NCI-H2081 (cell line): ENCODE measurements at regions not wholly inside any gene's neighbourhood (a gene's known extent, or its start where the extent isn't known, plus 50 kb on each side); places are given as distances from the start of the nearest gene placed in this dataset.

ENCODE experiments used
- DNase-seq, 2 experiments: peaks; one replicate each; lab custom pipeline; 2025; lab: John Stamatoyannopoulos, UW

GRCh38 chr3:76897076-76897475 is 142.8 kb upstream of the ROBO2 start:
- DNase-seq = no peak

GRCh38 chr3:76900596-76900995 is 139.3 kb upstream of the ROBO2 start:
- no peak for DNase-seq

- no peak for DNase-seq
Measured at GRCh38 chr3:76908156-76908555, 131.7 kb upstream of the ROBO2 start.

DNA sequence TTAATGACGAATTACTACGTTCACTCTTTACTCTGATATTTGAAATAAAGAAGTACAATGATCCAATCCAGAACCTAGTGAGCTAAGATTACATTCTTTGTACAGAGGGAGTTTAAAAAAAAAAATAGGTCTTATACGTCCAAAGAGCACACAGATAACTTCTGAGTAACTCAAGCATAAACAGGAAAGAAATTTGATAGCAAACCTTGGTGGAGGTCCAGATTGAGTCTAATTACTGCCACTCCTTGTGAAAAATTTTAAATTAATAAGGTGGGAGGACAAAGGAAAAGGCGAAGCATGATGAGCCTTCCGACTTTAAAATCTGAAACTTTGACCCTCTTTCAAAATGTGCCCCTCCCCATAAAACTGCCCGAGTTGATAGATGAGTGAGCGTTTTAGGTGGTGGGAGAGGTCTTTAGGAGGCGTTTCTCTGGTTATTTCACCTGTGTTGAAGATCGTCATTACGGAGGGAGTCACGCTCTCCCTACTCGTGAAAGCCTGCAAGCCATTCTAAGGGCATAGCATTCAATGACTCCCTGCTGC is 127.0 kb upstream of the ROBO2 start:
- DNase-seq = no peak

DNA sequence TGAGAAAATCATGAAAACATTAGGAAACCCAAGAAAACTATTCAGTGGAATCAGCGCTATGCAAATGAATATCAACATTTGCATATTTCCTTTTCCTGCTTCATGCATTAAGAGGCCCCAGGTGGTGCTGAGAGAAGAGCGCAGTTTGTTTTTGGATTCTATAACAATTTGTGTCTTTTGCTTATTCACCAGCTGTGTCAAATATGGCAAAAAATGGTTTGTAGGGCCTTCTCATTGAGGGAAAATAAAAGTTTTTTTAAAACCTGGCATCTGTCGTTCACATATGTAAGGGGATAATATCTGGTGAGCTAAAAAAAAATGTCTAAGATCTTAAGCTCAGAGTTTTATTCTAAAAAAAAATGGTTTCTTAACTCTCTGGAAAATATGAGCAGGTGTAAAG is 122.5 kb upstream of the ROBO2 start:
- no peak for DNase-seq

DNA sequence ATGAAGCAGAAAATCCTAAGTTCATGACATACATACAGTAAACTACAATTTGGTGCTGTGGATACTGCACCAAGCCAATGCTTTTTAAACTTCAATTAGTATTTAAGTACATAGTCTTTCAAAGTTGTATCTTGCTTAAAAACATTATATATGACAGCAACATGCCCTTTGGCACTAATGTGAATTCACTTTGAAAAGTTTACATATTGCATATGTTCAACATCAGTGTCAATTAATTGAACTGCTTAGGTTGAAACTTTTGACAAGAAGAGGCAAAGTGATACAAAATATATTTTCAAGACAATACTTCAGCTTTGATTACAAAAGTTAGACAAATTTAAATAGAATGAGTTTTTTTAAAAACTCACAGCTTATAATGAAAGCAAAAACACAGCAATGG is 119.4 kb upstream of the ROBO2 start:
- no peak for DNase-seq

DNA sequence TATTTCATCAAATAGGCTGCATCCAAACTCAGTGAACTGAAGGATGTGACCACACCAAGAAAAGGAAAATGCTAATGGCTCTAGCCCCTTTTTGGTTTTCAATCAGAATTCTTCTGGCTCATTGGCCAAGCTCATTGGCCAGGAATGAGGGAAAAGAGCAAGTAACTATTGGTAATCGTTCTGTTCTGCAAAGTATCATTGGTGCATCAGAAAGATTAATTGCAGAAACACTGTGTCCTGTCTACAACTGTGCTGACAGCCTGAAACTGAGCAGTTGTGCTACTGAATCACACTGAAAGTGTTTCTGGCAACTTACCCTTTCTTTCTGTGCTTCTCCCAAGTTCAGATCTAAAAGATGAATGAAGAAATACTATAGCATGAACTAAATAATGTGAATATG is 116.4 kb upstream of the ROBO2 start:
- no peak for DNase-seq

DNA sequence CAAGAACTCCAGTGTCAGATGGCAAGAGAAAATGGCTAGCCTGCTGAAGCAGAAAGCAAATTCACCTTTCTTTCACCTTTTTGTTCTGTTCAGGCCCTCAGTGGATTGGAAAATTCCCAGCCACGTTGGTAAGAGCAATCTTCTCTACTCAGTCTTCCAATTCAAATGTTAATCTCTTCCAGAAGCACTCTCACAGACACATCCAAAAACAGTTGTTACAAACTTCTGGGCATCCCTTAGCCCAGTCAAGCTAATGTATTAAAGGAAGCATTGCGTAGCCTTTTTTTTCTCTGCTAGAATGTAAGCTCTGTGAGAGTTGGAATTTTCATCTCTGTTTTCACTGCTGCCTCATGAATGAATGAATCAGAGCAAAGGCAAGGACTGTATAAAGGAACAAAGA is 109.2 kb upstream of the ROBO2 start:
- DNase-seq = no peak

- no peak for DNase-seq
Measured at GRCh38 chr3:76933245-76933644, 106.7 kb upstream of the ROBO2 start.

DNA sequence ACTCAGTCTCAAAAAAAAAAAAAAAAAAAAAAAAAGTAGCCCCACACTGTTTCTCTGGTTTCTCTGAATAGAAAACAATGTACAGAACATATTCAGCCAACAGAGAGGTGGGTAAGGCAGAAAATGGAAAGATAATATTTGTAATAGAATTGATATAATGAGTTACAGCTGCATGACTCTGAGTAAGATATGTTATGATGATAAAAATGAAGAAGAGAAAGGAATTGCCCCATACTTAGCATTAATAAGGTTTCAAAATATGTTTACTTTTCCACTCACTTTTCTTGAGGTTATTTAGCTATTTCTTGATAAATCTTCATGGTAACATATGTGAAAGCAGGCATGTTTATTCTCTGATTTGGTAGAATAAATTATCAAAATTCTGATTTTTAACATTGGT is 100.9 kb upstream of the ROBO2 start:
- no peak for DNase-seq

DNA sequence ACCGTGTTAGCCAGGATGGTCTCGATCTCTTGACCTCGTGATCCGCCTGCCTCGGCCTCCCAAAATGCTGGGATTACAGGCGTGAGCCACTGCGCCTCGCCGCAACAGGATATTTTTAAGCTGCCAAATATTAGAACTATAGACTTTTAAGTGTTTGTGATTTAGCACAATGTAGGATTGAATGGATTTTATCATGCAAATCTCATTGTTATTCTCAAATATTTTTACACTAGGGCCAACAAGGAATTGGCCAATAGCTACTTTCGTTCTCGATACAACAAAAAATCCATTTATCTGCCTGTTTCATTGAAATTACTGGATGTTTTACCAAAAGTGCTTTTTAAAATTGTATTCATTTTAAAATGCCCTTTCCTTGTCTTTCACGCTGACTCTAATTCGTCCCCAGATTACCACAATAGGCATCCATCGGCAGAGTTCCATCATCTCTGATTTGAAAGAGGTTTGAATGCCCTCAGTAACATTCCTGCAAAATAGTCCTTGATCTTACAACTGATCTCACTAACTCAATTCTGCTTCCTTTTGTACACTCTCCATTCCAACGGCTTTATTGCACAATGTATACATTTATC is 99.6 kb upstream of the ROBO2 start:
- DNase-seq = no peak

GRCh38 chr3:76941376-76941775 is 98.5 kb upstream of the ROBO2 start:
- no peak for DNase-seq

- no peak for DNase-seq
Measured at GRCh38 chr3:76942101-76942500, 97.8 kb upstream of the ROBO2 start.

- DNase-seq = no peak
Measured at GRCh38 chr3:76943058-76943457, 96.8 kb upstream of the ROBO2 start.

DNA sequence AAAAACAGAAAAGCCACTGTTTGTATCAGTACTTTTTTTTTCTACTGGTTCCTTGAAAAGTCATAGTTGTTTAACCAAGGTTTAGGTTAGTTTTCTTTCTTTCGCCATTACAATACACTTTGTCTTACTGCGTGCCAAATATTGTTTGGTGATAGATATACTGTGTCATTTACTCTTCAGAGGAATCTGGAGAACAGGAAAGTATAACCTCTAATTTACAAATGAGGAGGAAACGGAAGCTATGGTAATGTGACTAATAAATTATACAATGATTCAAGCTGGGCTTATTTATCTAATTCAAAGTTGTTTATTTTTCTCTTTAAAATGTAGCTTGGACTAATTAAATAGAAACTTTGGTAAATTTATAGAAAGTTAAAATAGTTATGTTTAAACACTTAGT is 96.2 kb upstream of the ROBO2 start:
- DNase-seq = no peak

DNA sequence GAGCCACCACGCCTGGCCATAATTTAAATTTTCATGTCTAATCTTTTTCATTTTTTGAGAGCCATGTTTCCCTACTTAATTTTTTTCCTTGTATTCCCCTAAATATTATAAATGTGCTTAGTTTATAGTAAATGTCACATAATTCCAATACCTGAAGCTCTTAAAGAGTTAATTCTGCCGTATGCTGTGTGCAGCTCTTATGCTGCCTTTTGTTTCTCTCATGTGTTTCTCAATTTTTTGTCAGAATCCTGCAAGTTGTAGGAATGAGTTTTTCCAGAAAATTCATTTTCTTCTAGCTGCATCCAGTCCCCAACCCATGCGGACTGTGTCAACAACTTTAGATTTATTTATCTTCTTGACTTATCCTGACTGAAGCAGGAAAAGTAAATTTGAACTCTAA is 90.9 kb upstream of the ROBO2 start:
- no peak for DNase-seq

DNA sequence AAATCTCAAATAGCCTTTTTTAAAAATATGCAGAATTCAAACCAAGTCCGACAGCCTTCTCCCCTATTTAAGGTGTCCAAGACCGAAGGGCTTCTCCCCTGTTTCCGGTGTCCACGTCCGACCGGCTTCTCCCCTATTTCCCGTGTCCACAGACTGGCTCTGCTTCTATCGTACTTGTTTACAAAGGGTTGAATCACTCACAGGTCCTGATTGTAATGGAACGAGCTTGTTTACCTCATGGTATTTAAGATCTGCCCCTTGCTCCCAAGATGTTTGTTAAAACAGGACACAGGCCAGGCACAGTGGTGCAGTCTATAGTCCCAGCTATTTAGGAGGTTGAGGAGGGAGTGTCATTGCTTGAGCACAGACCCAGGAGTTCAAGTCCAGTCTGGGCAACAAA is 90.4 kb upstream of the ROBO2 start:
- no peak for DNase-seq

DNA sequence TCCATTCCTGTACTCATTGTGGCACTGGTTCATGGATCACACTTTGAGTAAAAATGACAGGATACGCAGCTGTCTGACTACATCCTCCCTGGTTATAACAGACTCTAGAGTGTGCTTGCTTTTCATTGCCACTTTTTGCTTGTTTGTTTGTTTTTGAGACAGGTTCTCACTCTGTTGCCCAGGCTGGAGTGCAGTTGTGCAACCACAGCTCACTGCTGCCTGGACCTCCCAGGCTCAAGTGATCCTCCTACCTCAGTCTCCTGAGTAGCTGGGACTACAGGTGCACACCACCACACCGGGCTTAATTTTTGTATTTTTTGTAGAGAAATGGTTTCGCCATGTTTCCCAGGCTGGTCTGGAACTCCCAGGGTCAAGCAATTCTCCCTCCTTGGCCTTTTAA is 89.3 kb upstream of the ROBO2 start:
- no peak for DNase-seq

GRCh38 chr3:76954412-76954811 is 85.5 kb upstream of the ROBO2 start:
- DNase-seq = no peak

- no peak for DNase-seq
Measured at GRCh38 chr3:76958274-76958673, 81.6 kb upstream of the ROBO2 start.

GRCh38 chr3:76958861-76959260 is 81.0 kb upstream of the ROBO2 start:
- DNase-seq = no peak

DNA sequence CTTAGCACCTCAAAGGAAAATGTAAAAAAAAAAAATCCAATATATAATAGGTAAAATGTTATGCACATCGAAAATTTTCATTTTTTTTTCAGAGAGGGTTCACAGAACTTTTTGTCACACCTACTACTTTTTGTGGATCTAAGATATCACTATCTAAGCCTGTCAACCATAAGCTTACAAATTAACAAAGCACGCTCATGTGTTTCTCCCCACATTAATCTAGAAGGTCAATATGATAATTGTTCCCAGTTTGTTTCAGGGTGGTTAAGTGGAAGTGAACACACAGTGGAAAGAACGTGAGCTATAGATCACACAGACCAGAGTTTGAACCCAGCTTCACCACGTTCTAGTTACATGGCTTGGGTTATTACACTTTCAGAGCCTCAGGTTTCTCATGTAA is 78.6 kb upstream of the ROBO2 start:
- DNase-seq = no peak

DNA sequence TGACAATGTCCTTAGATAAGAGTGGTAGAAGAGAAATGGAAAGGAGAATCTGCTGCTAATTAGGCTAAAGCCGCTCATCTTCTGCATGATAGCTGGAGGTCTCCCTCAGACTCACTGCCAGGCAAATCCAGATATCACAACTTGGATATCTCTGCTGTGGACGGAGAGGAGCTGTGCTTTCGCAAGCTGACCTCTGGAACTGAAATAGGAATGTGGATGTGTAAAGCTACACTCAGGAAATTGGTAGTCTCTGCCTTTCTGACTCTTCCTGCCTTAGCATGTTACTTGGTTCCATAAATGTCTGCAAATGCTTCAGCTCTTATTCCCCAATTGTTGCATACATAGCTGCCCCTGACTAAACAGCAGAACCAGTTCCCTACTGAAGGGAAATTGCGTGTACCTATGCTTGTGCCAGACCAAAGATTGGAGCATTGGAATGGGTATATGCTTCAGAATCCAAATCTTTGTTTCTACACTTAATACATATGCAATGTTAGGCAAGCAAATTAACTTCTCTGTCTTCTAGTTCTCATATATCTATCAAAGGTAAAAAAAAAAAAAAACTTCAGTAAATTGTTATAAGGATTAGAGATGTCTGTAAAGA is 74.7 kb upstream of the ROBO2 start:
- no peak for DNase-seq

GRCh38 chr3:76969471-76969870 is 70.4 kb upstream of the ROBO2 start:
- DNase-seq = no peak
